Ovary (tissue), 7 donors: ENCODE measurements at regions not wholly inside any gene's neighbourhood (a gene's known extent, or its start where the extent isn't known, plus 50 kb on each side); places are given as distances from the start of the nearest gene placed in this dataset.

Experiments
- DNase-seq, 5 donors: peaks; one replicate each; pipeline ENCODE4 v3.0.0-alpha.2; 2019 to 2020
- H3K27ac ChIP-seq, 2 donors: fragments of 200-600 bp; one replicate each; pipeline versions ENCODE4 v1.5.1 to v1.8.0; 2019 to 2022
- H3K27me3 ChIP-seq: fragments of 200-600 bp; one replicate; pipeline ENCODE4 v1.8.0; 2022
- H3K36me3 ChIP-seq: fragments of 200-600 bp; sonication (generic); one replicate; pipeline ENCODE4 v1.5.1; 2019
- H3K4me1 ChIP-seq: one replicate; pipeline ENCODE4 v1.8.1; 2013; ENCODE audit warnings: mild to moderate bottlenecking, moderate library complexity; ENCODE audit not compliant: insufficient read depth
- H3K4me3 ChIP-seq: fragments of 200-600 bp; sonication (generic); one replicate; pipeline ENCODE4 v1.5.1; 2017
- H3K9me3 ChIP-seq, 2 donors: fragments of 200-600 bp in 1 of 2; sonication (generic) in 1 of 2; one replicate each; pipeline versions ENCODE4 v1.5.1 to v1.8.1; 2013 to 2019; ENCODE audit warnings: mild to moderate bottlenecking in 1 of 2, moderate library complexity in 1 of 2
- EP300 ChIP-seq: sonication (generic); formaldehyde crosslinking; IDR thresholded peaks from one replicate; pipeline ENCODE4 v1.6.1; 2017; ENCODE audit warnings: antibody characterized with exemption
- POLR2A ChIP-seq: fragments of 450-650 bp; IDR thresholded peaks from one replicate; pipeline ENCODE4 v1.6.1; 2017; ENCODE audit warnings: antibody characterized with exemption, mild to moderate bottlenecking, moderate library complexity
- WGBS, 3 donors: extraction: QIAGEN DNeasy Blood & Tissue Kit in 1 of 3; methylation state at CpG; one replicate each; pipeline versions ENCODE4 v1.1.5 to v1.1.7; 2013 to 2017; 5-methylcytosine and 5-hydroxymethylcytosine counted together
- intact Hi-C, 4 donors: fragments of 100-400 bp; cut with DNase I; formaldehyde crosslinking; loops; one replicate each; pipeline versions ENCODE4 v1.11.0 to v1.15.1; 2022 to 2023
- TF ChIP-seq, protein P1 (sequence below), 3 donors: fragments of 450-650 bp in 2 of 3; fragments of 200-600 bp in 1 of 3; IDR thresholded peaks; one replicate each; pipeline versions ENCODE4 v1.5.1 to v1.8.0; 2016 to 2022; ENCODE audit warnings: antibody characterized with exemption in 3 of 3, mild to moderate bottlenecking in 1 of 3
- donor health status: DM: no; HTN: no; CAD: no; lungs with moderate emphysema.
- donor health status: DM: no; HTN: no; CAD: no.
- donor health status: Bipolar disorder and iron deficiency.
- donor health status: DM: no; HTN: no; CAD: no.
- donor health status: DM: yes; HTN: yes; CAD: no.

DNA sequence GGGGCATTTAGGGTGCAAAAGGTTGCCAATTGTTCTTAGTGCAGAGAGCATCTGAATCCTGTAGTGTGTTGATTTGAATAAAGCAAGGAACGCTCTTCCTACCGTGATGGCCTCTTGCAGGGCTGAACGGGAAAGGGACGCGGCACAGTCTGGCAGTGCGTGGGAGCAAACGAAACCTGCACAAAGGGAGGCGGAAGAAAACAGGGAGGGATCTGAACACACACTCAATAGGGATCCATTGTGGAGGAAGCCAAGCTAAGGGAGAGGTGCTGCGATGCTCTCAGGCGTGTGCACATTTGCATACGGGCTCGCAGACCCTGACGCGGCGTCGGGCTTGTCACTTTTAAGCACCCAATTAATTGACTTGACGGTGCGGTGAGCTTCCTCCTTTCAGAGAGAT is 414.0 kb upstream of the IRX1 start:
- Histone ChIP-seq H3K36me3 (no peaks in the 10 kb centered on the region), H3K4me1 (no peaks in the 10 kb centered on the region), H3K9me3 (no peaks in the 10 kb centered on the region), H3K27ac (no peak overlapping the region), H3K4me3 (no peak overlapping the region), H3K27me3 (no peaks in the 10 kb centered on the region)
- TF ChIP-seq, protein P1, sequence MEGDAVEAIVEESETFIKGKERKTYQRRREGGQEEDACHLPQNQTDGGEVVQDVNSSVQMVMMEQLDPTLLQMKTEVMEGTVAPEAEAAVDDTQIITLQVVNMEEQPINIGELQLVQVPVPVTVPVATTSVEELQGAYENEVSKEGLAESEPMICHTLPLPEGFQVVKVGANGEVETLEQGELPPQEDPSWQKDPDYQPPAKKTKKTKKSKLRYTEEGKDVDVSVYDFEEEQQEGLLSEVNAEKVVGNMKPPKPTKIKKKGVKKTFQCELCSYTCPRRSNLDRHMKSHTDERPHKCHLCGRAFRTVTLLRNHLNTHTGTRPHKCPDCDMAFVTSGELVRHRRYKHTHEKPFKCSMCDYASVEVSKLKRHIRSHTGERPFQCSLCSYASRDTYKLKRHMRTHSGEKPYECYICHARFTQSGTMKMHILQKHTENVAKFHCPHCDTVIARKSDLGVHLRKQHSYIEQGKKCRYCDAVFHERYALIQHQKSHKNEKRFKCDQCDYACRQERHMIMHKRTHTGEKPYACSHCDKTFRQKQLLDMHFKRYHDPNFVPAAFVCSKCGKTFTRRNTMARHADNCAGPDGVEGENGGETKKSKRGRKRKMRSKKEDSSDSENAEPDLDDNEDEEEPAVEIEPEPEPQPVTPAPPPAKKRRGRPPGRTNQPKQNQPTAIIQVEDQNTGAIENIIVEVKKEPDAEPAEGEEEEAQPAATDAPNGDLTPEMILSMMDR (IDR thresholded peaks at IDR 0.05): no peak
- TF ChIP-seq POLR2A (no peak), EP300 (no peak)
- intact Hi-C loops: no loop called here
- no peak for DNase-seq
- WGBS, 3 donors: 27 to 60% (median 56%) methylated on average over 18 of the region's 18 CpGs

DNA sequence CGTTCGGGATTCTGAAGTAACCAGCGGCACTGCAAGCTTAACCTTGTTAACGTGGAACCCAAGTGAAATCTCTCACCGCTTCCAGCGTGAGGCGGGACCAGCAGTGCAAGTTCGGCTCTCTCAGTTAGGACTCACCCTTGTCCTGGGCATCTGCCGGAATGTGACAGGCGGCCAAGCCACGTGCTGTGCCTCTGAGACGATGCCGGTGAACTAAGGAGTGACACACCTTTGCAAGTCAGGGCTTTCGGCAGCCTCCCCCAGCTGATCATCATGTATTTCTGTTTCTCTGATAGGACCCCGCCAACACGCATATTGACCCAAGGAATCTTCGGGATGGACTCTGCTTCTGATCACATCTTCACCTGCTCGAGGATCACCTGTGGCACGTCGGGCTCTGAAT is 415.0 kb upstream of the IRX1 start:
- DNase-seq: no peak
- H3K27me3 ChIP-seq: no peaks in the 10 kb centered on the region
- H3K27ac ChIP-seq: no peak overlapping the region
- H3K4me1 ChIP-seq: no peaks in the 10 kb centered on the region
- intact Hi-C loops: no loop called here
- H3K9me3 ChIP-seq: no peaks in the 10 kb centered on the region
- WGBS, 3 donors: 82 to 85% (median 83%) methylated on average over 20 of the region's 20 CpGs
- no peaks in the 10 kb centered on the region for H3K36me3 ChIP-seq
- no peak overlapping the region for H3K4me3 ChIP-seq
- TF ChIP-seq POLR2A: no peak
- TF ChIP-seq EP300: no peak
- TF ChIP-seq, protein P1 (IDR thresholded peaks at IDR 0.05): no peak

DNA sequence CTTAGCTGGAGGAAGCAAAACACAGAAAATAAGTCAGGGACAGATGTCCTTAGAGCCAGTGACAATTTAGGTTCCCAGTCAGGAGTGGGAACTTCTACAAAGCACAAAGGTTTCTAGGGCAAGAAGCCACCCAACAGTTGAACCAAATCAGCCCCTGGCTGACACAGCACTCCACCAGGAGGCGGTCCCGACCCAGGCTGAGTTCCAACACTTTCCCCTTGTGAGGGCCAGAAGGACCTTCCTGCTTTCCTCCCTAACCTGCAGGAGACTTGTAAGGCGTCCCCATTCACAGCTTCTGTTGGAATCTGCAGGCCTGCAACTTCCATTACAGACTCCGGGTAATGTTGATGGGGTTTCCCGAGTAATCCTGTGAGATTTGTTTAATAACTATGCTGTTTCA is 416.4 kb upstream of the IRX1 start:
- no peaks in the 10 kb centered on the region for H3K9me3 ChIP-seq
- no peaks in the 10 kb centered on the region for H3K27me3 ChIP-seq
- H3K27ac ChIP-seq: no peak overlapping the region
- H3K4me3 ChIP-seq: no peak overlapping the region
- no peaks in the 10 kb centered on the region for H3K36me3 ChIP-seq
- 51 to 66% (median 57%) methylated on average over 5 of the region's 5 CpGs for WGBS, 3 donors
- no peak for TF ChIP-seq EP300
- TF ChIP-seq, protein P1 (IDR thresholded peaks at IDR 0.05): no peak
- no peak for TF ChIP-seq POLR2A
- intact Hi-C loops: no loop called here
- no peak for DNase-seq
- no peaks in the 10 kb centered on the region for H3K4me1 ChIP-seq

DNA sequence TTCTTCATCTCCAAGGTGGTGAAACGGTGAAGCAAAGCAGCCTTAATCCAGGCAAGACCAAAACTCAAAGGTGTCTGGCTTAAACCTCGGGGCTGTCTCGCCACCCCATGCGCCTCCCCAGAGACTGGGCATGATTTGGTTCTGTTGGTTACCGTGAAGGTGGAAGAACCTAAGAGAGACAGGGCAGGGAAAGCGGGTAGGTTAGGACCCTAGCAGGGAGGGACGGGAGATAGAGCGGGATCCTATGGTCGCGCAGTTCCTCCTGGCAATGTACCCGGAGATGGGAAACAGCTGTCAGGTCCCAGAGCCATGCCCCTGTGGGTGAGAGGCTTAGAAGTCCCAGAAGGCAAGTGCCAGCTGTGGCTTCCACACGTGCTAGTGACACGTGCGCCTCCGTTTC is 418.3 kb upstream of the IRX1 start:
- intact Hi-C loops: no loop called here
- Histone ChIP-seq H3K4me3 (no peak overlapping the region), H3K27ac (no peak overlapping the region), H3K9me3 (no peaks in the 10 kb centered on the region), H3K36me3 (no peaks in the 10 kb centered on the region), H3K4me1 (no peaks in the 10 kb centered on the region), H3K27me3 (no peaks in the 10 kb centered on the region)
- WGBS, 3 donors: 88 to 90% (median 88%) methylated on average over 15 of the region's 15 CpGs
- DNase-seq: no peak
- TF ChIP-seq EP300: no peak
- no peak for TF ChIP-seq POLR2A
- TF ChIP-seq, protein P1 (IDR thresholded peaks at IDR 0.05): no peak

DNA sequence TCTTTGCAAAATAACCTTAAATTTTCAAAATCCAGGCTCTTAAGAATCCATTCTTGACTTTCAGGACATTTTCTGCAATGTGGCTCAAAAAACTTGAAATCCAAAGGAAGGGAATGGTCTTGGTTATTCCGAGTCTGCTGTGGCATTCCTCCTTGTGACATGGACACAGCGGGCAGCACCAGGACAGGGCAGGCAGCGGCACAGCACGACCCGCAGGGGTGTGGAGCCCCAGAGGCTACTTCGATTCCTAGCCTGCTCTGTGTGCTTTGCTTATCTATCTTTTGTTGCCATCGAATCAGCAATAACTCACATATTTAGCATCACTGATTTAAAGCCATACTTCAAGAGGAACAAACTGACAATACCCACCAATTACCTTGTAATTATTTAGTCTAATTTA is 420.2 kb upstream of the IRX1 start:
- Histone ChIP-seq H3K36me3 (no peaks in the 10 kb centered on the region), H3K9me3 (no peaks in the 10 kb centered on the region), H3K27ac (no peak overlapping the region), H3K4me1 (no peaks in the 10 kb centered on the region), H3K4me3 (no peak overlapping the region), H3K27me3 (no peaks in the 10 kb centered on the region)
- WGBS, 3 donors: 76 to 83% (median 79%) methylated on average over 7 of the region's 7 CpGs
- intact Hi-C loops: no loop called here
- DNase-seq: no peak
- TF ChIP-seq, protein P1 (IDR thresholded peaks at IDR 0.05): no peak
- no peak for TF ChIP-seq EP300
- no peak for TF ChIP-seq POLR2A
